ENCODE measurements at regions not wholly inside any gene's neighbourhood (a gene's known extent, or its start where the extent isn't known, plus 50 kb on each side); places are given as distances from the start of the nearest gene placed in this dataset.

DNA sequence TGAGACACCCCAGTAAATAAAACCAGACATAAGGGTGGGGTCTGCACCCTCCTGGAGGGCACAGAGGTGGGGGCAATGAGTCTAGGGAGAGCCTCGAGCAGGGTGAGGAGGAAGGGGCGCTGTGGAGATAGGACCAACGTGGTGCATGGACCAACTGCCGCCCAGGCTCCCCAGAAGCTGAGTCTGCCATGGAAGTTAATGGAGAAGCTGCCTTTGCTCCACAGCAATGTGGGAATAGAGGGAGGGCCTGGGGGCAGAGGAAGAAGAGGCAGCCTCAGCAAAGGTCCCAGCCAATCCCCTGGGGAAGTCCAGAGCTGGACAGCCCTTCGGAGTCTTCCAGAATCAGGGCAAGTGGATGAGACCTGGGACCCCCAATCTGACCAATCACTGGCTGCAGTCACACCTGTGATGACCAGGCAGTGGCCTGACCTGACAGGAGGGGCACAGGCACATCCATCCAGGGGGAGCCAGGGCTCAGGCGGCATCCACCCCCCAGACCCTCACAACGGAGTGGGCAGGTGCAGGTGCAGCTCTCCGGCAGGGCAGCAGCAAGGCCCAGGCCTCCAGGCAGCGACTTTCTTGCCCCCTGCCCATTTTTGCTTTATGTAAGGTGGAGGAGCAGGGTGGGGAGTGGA lies 242.2 kb upstream of the PPP2R2D start:
- WGBS (ENCODE audit: insufficient coverage) = 91% methylated on average over 9 of the region's 9 CpGs
- Histone ChIP-seq H3K4me3 (ENCODE audit: low read length) (no peak overlapping the region), H3K4me1 (ENCODE audit: control insufficient read depth, insufficient read depth, low read length) (no peaks in the 10 kb centered on the region), H3K9me3 (ENCODE audit: control insufficient read depth, insufficient read depth, low read length) (no peaks in the 10 kb centered on the region), H3K27ac (ENCODE audit: low read length) (no peak overlapping the region), H3K27me3 (ENCODE audit: control insufficient read depth, insufficient read depth, low read length) (no peaks in the 10 kb centered on the region), H3K36me3 (ENCODE audit: control insufficient read depth, insufficient read depth, low read length) (no peaks in the 10 kb centered on the region)
- Mint-ChIP-seq H3K4me3 (no peak overlapping the region), H3K4me1 (no peaks in the 10 kb centered on the region), H3K27ac (no peak overlapping the region), H3K36me3 (no peaks in the 10 kb centered on the region), H3K9me3 (no peaks in the 10 kb centered on the region), H3K27me3 (ENCODE audit: low read depth in 2 of 2) (peaks cover 0 to 6% of the 10 kb centered on the region in 2 donors)
- DNase-seq (no peak), ATAC-seq (no peak)
- TF ChIP-seq, protein P1, sequence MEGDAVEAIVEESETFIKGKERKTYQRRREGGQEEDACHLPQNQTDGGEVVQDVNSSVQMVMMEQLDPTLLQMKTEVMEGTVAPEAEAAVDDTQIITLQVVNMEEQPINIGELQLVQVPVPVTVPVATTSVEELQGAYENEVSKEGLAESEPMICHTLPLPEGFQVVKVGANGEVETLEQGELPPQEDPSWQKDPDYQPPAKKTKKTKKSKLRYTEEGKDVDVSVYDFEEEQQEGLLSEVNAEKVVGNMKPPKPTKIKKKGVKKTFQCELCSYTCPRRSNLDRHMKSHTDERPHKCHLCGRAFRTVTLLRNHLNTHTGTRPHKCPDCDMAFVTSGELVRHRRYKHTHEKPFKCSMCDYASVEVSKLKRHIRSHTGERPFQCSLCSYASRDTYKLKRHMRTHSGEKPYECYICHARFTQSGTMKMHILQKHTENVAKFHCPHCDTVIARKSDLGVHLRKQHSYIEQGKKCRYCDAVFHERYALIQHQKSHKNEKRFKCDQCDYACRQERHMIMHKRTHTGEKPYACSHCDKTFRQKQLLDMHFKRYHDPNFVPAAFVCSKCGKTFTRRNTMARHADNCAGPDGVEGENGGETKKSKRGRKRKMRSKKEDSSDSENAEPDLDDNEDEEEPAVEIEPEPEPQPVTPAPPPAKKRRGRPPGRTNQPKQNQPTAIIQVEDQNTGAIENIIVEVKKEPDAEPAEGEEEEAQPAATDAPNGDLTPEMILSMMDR (IDR thresholded peaks at IDR 0.05) = no peak
- intact Hi-C loops (cut with micrococcal nuclease) = no loop called here

DNA sequence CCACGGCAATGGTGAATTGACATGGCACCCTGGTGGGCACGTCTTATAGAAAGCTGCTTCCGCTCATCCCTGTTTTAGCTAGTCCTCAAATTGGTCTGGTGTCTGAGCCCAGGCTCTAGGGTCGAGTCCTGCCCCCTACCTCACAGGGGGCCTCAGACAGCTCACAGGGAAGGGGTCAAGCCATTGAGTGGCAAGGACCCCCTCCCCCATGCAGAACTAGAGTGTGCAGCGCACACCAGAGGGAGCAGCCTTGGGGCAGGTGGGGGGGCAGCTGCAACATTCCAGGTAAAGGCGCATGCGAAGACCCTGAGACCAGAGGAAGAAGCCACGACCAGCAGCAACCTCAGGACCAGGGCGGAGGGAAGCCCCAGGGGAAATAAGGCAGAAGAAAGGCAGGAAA lies 240.4 kb upstream of the PPP2R2D start:
- Mint-ChIP-seq H3K27me3 (ENCODE audit: low read depth in 2 of 2) (no peaks in the 10 kb centered on the region), H3K4me1 (no peaks in the 10 kb centered on the region), H3K9me3 (no peaks in the 10 kb centered on the region), H3K27ac (no peak overlapping the region), H3K36me3 (no peaks in the 10 kb centered on the region), H3K4me3 (no peak overlapping the region)
- H3K4me1 ChIP-seq (ENCODE audit: control insufficient read depth, insufficient read depth, low read length) = no peaks in the 10 kb centered on the region
- ATAC-seq (no peak), DNase-seq (no peak)
- no peak overlapping the region for H3K4me3 ChIP-seq (ENCODE audit: low read length)
- no peaks in the 10 kb centered on the region for H3K9me3 ChIP-seq (ENCODE audit: control insufficient read depth, insufficient read depth, low read length)
- no peaks in the 10 kb centered on the region for H3K27me3 ChIP-seq (ENCODE audit: control insufficient read depth, insufficient read depth, low read length)
- no peaks in the 10 kb centered on the region for H3K36me3 ChIP-seq (ENCODE audit: control insufficient read depth, insufficient read depth, low read length)
- WGBS (ENCODE audit: insufficient coverage) = 92% methylated on average over 9 of the region's 9 CpGs
- TF ChIP-seq, protein P1 (IDR thresholded peaks at IDR 0.05) = no peak
- no peak overlapping the region for H3K27ac ChIP-seq (ENCODE audit: low read length)
- intact Hi-C loops (cut with micrococcal nuclease) = no loop called here

DNA sequence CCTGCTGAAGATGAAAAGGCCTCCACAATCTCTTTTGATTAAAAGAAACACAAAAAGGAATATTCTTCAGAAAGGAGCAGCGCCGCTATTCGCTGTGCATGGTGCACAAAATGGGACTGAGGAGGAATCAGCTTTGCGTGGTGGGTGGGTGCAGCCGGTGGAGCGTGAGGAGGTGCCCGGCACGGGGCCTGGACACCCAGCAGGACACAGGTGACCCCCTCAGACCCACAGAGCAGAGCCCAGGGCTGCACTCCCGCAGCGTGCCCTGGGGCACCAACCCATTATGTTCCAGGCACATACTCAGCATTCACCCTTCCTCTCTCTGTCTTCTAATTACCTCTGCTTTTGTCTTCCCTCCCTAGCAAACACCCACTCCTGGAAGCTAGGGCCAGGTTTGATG lies 238.0 kb upstream of the PPP2R2D start:
- H3K27ac ChIP-seq (ENCODE audit: low read length) = no peak overlapping the region
- no peaks in the 10 kb centered on the region for H3K9me3 ChIP-seq (ENCODE audit: control insufficient read depth, insufficient read depth, low read length)
- no peak overlapping the region for H3K4me3 ChIP-seq (ENCODE audit: low read length)
- H3K36me3 ChIP-seq (ENCODE audit: control insufficient read depth, insufficient read depth, low read length) = no peaks in the 10 kb centered on the region
- no peaks in the 10 kb centered on the region for H3K9me3 Mint-ChIP-seq
- no peak overlapping the region for H3K4me3 Mint-ChIP-seq
- DNase-seq (no peak), ATAC-seq (no peak)
- H3K27me3 ChIP-seq (ENCODE audit: control insufficient read depth, insufficient read depth, low read length) = no peaks in the 10 kb centered on the region
- H3K4me1 Mint-ChIP-seq = no peaks in the 10 kb centered on the region
- no peaks in the 10 kb centered on the region for H3K36me3 Mint-ChIP-seq
- TF ChIP-seq, protein P1 (IDR thresholded peaks at IDR 0.05) = no peak
- intact Hi-C loops (cut with micrococcal nuclease) = no loop called here
- WGBS (ENCODE audit: insufficient coverage) = 91% methylated on average over 10 of the region's 10 CpGs
- no peak overlapping the region for H3K27ac Mint-ChIP-seq
- no peaks in the 10 kb centered on the region for H3K27me3 Mint-ChIP-seq (ENCODE audit: low read depth in 2 of 2)
- no peaks in the 10 kb centered on the region for H3K4me1 ChIP-seq (ENCODE audit: control insufficient read depth, insufficient read depth, low read length)

DNA sequence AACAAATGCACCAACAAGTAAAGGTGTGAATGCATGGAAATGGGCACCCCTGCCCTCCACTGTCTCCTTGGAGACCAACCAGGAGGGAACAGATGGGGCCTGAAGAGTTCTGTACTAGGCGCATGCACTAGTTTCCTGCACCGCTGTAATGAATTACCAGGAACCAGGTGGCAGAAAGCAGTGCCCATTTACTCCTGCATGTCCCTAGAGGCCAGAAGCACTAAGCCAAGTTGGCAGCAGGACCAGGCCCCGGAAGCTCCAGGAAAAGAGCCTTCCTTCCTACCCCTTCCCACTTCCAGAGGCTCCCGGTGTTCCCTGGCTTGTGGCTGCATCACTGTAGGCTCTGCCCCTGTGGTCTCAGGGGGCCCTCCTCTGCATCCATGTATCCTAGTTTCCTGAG lies 237.5 kb upstream of the PPP2R2D start:
- H3K4me3 ChIP-seq (ENCODE audit: low read length) = no peak overlapping the region
- H3K9me3 ChIP-seq (ENCODE audit: control insufficient read depth, insufficient read depth, low read length) = no peaks in the 10 kb centered on the region
- no peak for DNase-seq
- 71% methylated on average over 4 of the region's 4 CpGs for WGBS (ENCODE audit: insufficient coverage)
- intact Hi-C loops (cut with micrococcal nuclease) = no loop called here
- no peak overlapping the region for H3K27ac Mint-ChIP-seq
- H3K27me3 ChIP-seq (ENCODE audit: control insufficient read depth, insufficient read depth, low read length) = no peaks in the 10 kb centered on the region
- no peaks in the 10 kb centered on the region for H3K9me3 Mint-ChIP-seq
- no peaks in the 10 kb centered on the region for H3K27me3 Mint-ChIP-seq (ENCODE audit: low read depth in 2 of 2)
- H3K4me1 ChIP-seq (ENCODE audit: control insufficient read depth, insufficient read depth, low read length) = no peaks in the 10 kb centered on the region
- no peaks in the 10 kb centered on the region for H3K36me3 Mint-ChIP-seq
- no peak for ATAC-seq
- no peaks in the 10 kb centered on the region for H3K36me3 ChIP-seq (ENCODE audit: control insufficient read depth, insufficient read depth, low read length)
- TF ChIP-seq, protein P1 (IDR thresholded peaks at IDR 0.05) = no peak
- H3K4me1 Mint-ChIP-seq = no peaks in the 10 kb centered on the region
- no peak overlapping the region for H3K27ac ChIP-seq (ENCODE audit: low read length)
- H3K4me3 Mint-ChIP-seq = no peak overlapping the region

Measured in natural killer cell (primary cell).